ENCODE measurements at regions not wholly inside any gene's neighbourhood (a gene's known extent, or its start where the extent isn't known, plus 50 kb on each side); places are given as distances from the start of the nearest gene placed in this dataset.

- intact Hi-C loops (cut with DNase I): no loop called here
These were observed 218.9 kb upstream of the RBM19 start for GRCh38 chr12:114185036-114185435.

GRCh38 chr12:114174326-114174725 lies 208.2 kb upstream of the RBM19 start:
- no peaks in the 10 kb centered on the region for H3K9me3 ChIP-seq
- 95% methylated on average over 1 of the region's 1 CpG for WGBS
- DNase-seq (ENCODE audit: low spot score): no peak
- TF ChIP-seq POLR2AphosphoS5 (IDR thresholded peaks at IDR 0.05): no peak
- no peak for TF ChIP-seq CTCF (IDR thresholded peaks at IDR 0.05)
- no peak for TF ChIP-seq POLR2A (IDR thresholded peaks at IDR 0.05)
- intact Hi-C loops (cut with DNase I): no loop called here
- no peaks in the 10 kb centered on the region for H3K36me3 ChIP-seq
- no peaks in the 10 kb centered on the region for H3K4me1 ChIP-seq (replicated peaks)
- H3K27ac ChIP-seq: no peak overlapping the region
- H3K27me3 ChIP-seq (replicated peaks; ENCODE audit: insufficient read depth): no peaks in the 10 kb centered on the region
- H3K4me3 ChIP-seq: no peak overlapping the region

More at GRCh38 chr12:114185036-114185435, 218.9 kb upstream of the RBM19 start:
- H3K27ac ChIP-seq: no peak overlapping the region
- H3K9me3 ChIP-seq: no peaks in the 10 kb centered on the region
- no peak for DNase-seq (ENCODE audit: low spot score)
- WGBS: 67% methylated on average over 5 of the region's 5 CpGs
- H3K27me3 ChIP-seq (replicated peaks; ENCODE audit: insufficient read depth): peaks cover 2% of the 10 kb centered on the region
- H3K4me1 ChIP-seq (replicated peaks): no peaks in the 10 kb centered on the region
- no peak overlapping the region for H3K4me3 ChIP-seq
- no peaks in the 10 kb centered on the region for H3K36me3 ChIP-seq
- TF ChIP-seq POLR2AphosphoS5 (IDR thresholded peaks at IDR 0.05) (no peak), CTCF (IDR thresholded peaks at IDR 0.05) (no peak), POLR2A (IDR thresholded peaks at IDR 0.05) (no peak)

- H3K4me3 ChIP-seq: no peak overlapping the region
- H3K27me3 ChIP-seq (replicated peaks; ENCODE audit: insufficient read depth): no peaks in the 10 kb centered on the region
- DNase-seq (ENCODE audit: low spot score): no peak
- no peaks in the 10 kb centered on the region for H3K4me1 ChIP-seq (replicated peaks)
- no peaks in the 10 kb centered on the region for H3K36me3 ChIP-seq
- WGBS: 87% methylated on average over 4 of the region's 4 CpGs
- intact Hi-C loops (cut with DNase I): no loop called here
- no peak overlapping the region for H3K27ac ChIP-seq
- TF ChIP-seq POLR2AphosphoS5 (IDR thresholded peaks at IDR 0.05): no peak
- no peak for TF ChIP-seq CTCF (IDR thresholded peaks at IDR 0.05)
- TF ChIP-seq POLR2A (IDR thresholded peaks at IDR 0.05): no peak
- H3K9me3 ChIP-seq: no peaks in the 10 kb centered on the region
These were observed 206.0 kb upstream of the RBM19 start for GRCh38 chr12:114172135-114172534.

GRCh38 chr12:114168061-114168460 lies 201.9 kb upstream of the RBM19 start:
- WGBS: 49% methylated on average over 2 of the region's 2 CpGs
- Histone ChIP-seq H3K9me3 (no peaks in the 10 kb centered on the region), H3K27me3 (replicated peaks; ENCODE audit: insufficient read depth) (no peaks in the 10 kb centered on the region), H3K27ac (no peak overlapping the region), H3K4me3 (no peak overlapping the region), H3K4me1 (replicated peaks) (no peaks in the 10 kb centered on the region), H3K36me3 (no peaks in the 10 kb centered on the region)
- no peak for TF ChIP-seq POLR2A (IDR thresholded peaks at IDR 0.05)
- no peak for TF ChIP-seq POLR2AphosphoS5 (IDR thresholded peaks at IDR 0.05)
- TF ChIP-seq CTCF (IDR thresholded peaks at IDR 0.05): no peak
- no peak for DNase-seq (ENCODE audit: low spot score)
- intact Hi-C loops (cut with DNase I): no loop called here

- H3K4me1 ChIP-seq (replicated peaks): no peaks in the 10 kb centered on the region
- 92% methylated on average over 1 of the region's 1 CpG for WGBS
- TF ChIP-seq CTCF (IDR thresholded peaks at IDR 0.05) (no peak), POLR2A (IDR thresholded peaks at IDR 0.05) (no peak), POLR2AphosphoS5 (IDR thresholded peaks at IDR 0.05) (no peak)
- H3K27me3 ChIP-seq (replicated peaks; ENCODE audit: insufficient read depth): no peaks in the 10 kb centered on the region
- no peak overlapping the region for H3K4me3 ChIP-seq
- no peaks in the 10 kb centered on the region for H3K36me3 ChIP-seq
- intact Hi-C loops (cut with DNase I): loop anchor here (2.0 kb wide), 1 partner anchor 309 kb away; no protein-coding TSS in a partner anchor
- no peaks in the 10 kb centered on the region for H3K9me3 ChIP-seq
- no peak for DNase-seq (ENCODE audit: low spot score)
- H3K27ac ChIP-seq: no peak overlapping the region
These were observed 201.3 kb upstream of the RBM19 start for GRCh38 chr12:114167431-114167830.

All from prostate gland (tissue), 2 donors.